GM12878 (cell line): ENCODE measurements at regions not wholly inside any gene's neighbourhood (a gene's known extent, or its start where the extent isn't known, plus 50 kb on each side); places are given as distances from the start of the nearest gene placed in this dataset.
A peak's percentile ranks its signal among the peaks of the same experiment; 100 is the strongest.

Experiments
- ATAC-seq: fragments of 200-7000 bp; cut with Tn5 transposase; 3 replicates; pipeline ENCODE4 v1.9.1; 2020; ENCODE audit warnings: mild to moderate bottlenecking, moderate library complexity
- BruUV-seq: library from RNA; stranded (reverse); fragments of 400-500 nt; replicated peaks from 2 replicates; lab custom pipeline; 2021; lab: Mats Ljungman, UMichigan
- CTCF ChIA-PET: fragments of 300-600 bp; sonication (Branson Sonifier 250); formaldehyde crosslinking; extraction: SDS; loops from one replicate; lab custom pipeline; 2021; ENCODE audit warnings: inconsistent platforms; lab: Yijun Ruan, JAX
- POLR2A ChIA-PET: fragments of 350-600 bp; formaldehyde crosslinking; extraction: SDS; loops from one replicate; lab custom pipeline; 2021; ENCODE audit warnings: inconsistent platforms; lab: Charles Lee
- RAD21 ChIA-PET: fragments of 300-600 bp; sonication (Branson Sonifier 250); formaldehyde crosslinking; loops from one replicate; lab custom pipeline; 2023; ENCODE audit warnings: antibody characterized with exemption; ENCODE audit not compliant: unreplicated experiment; lab: Charles Lee
- SMC1A ChIA-PET: fragments of 300-600 bp; sonication (Branson Sonifier 250); formaldehyde crosslinking; loops from one replicate; lab custom pipeline; 2023; ENCODE audit not compliant: unreplicated experiment, uncharacterized antibody; lab: Charles Lee
- DNase-seq: peaks from one replicate; pipeline ENCODE4 v3.0.0-alpha.2; 2011; ENCODE audit warnings: low read depth, low spot score
- FAIRE-seq: peaks from 3 replicates; lab custom pipeline; 2011; peaks lifted over from hg19 to GRCh38; lab: Jason Lieb, UNC
- H2AFZ ChIP-seq: 2 replicates; pipeline ENCODE4 v1.6.0; 2011; ENCODE audit warnings: low read depth, low read length, control low read depth; ENCODE audit not compliant: control insufficient read depth
- H3K27ac ChIP-seq: 2 replicates; pipeline ENCODE4 v1.5.1; 2011; ENCODE audit warnings: control low read depth; ENCODE audit not compliant: control insufficient read depth, insufficient read depth
- H3K27me3 ChIP-seq, 2 experiments: replicated peaks in 1 of 2; 2 replicates each; pipeline versions ENCODE4 v1.6.0 to v1.6.1; 2011; ENCODE audit warnings: low read length in 1 of 2; ENCODE audit not compliant: control insufficient read depth in 2 of 2, insufficient read depth in 2 of 2
- H3K36me3 ChIP-seq, 2 experiments: 2 replicates each; pipeline ENCODE4 v1.5.1; 2011; ENCODE audit warnings: low read length in 1 of 2; ENCODE audit not compliant: control insufficient read depth in 2 of 2, insufficient read depth in 2 of 2
- H3K4me1 ChIP-seq: 2 replicates; pipeline ENCODE4 v1.6.1; 2011; ENCODE audit warnings: mild to moderate bottlenecking, low read length, moderate library complexity, mixed read lengths; ENCODE audit not compliant: control insufficient read depth, insufficient read depth
- H3K4me2 ChIP-seq: 2 replicates; pipeline ENCODE4 v1.6.0; 2011; ENCODE audit warnings: control low read depth; ENCODE audit not compliant: control insufficient read depth, insufficient read depth
- H3K4me3 ChIP-seq: fragments of 200-600 bp; sonication (generic); 2 replicates; pipeline ENCODE4 v1.5.1; 2016
- H3K79me2 ChIP-seq: 2 replicates; pipeline ENCODE4 v1.6.0; 2011; ENCODE audit warnings: low read length; ENCODE audit not compliant: control insufficient read depth, insufficient read depth
- H3K9ac ChIP-seq: 2 replicates; pipeline ENCODE4 v1.8.0; 2011; ENCODE audit warnings: low read length, control low read depth, mixed read lengths; ENCODE audit not compliant: control insufficient read depth, insufficient read depth
- H3K9me3 ChIP-seq: replicated peaks from 3 replicates; pipeline ENCODE4 v1.5.1; 2011; ENCODE audit warnings: mild to moderate bottlenecking, low read length; ENCODE audit not compliant: control insufficient read depth, insufficient read depth
- H4K20me1 ChIP-seq: 2 replicates; pipeline ENCODE4 v1.6.0; 2011; ENCODE audit not compliant: control insufficient read depth, insufficient read depth
- BRCA1 ChIP-seq: IDR thresholded peaks from 2 replicates; pipeline ENCODE4 v1.6.1; 2011; ENCODE audit warnings: low read depth, low read length, improper control_type of control experiment
- CHD1 ChIP-seq: IDR thresholded peaks from 2 replicates; pipeline ENCODE4 v1.6.1; 2012; ENCODE audit warnings: low read depth, low read length, improper control_type of control experiment
- SMAD1 ChIP-seq: fragments of 450-650 bp; IDR thresholded peaks from 2 replicates; pipeline ENCODE4 v1.6.1; 2018; ENCODE audit warnings: mild to moderate bottlenecking, low read depth; ENCODE audit not compliant: partially characterized antibody
- STAT3 ChIP-seq: IDR thresholded peaks from 2 replicates; pipeline ENCODE4 v1.6.1; 2011; ENCODE audit warnings: low read depth, low read length, improper control_type of control experiment
- YBX1 ChIP-seq: fragments of 450-650 bp; IDR thresholded peaks from 2 replicates; pipeline ENCODE4 v1.6.1; 2016; ENCODE audit warnings: antibody characterized with exemption
- ZZZ3 ChIP-seq: IDR thresholded peaks from 2 replicates; pipeline ENCODE4 v1.6.1; 2011; ENCODE audit warnings: low read depth; ENCODE audit not compliant: control insufficient read depth, insufficient read length
- WGBS: methylation state at CpG from one replicate; pipeline ENCODE4 v1.1.6; 2016; ENCODE audit warnings: low lambda C conversion rate; ENCODE audit not compliant: insufficient replicate concordance, insufficient coverage; ENCODE audit errors: missing lambda C conversion rate; 5-methylcytosine and 5-hydroxymethylcytosine counted together
- in situ Hi-C: fragments of 300-500 bp; cut with MboI; formaldehyde crosslinking; loops from 9 replicates; pipeline ENCODE4 v1.14.3; 2018; ENCODE audit warnings: mixed read lengths
- intact Hi-C: fragments of 100-400 bp; cut with micrococcal nuclease; formaldehyde crosslinking; loops from one replicate; pipeline ENCODE4 v1.14.2; 2022; ENCODE audit not compliant: unreplicated experiment
- TF ChIP-seq, protein P1 (sequence below): fragments of 150-350 bp; IDR thresholded peaks from 2 replicates; pipeline ENCODE4 v1.6.1; 2016; ENCODE audit warnings: low read depth, low read length
- TF ChIP-seq, protein P2 (sequence below): IDR thresholded peaks from 2 replicates; pipeline ENCODE4 v1.6.1; 2012; ENCODE audit warnings: improper control_type of control experiment, low read depth, low read length; ENCODE audit not compliant: insufficient replicate concordance
- TF ChIP-seq, protein P3 (sequence below): fragments of 450-650 bp; formaldehyde crosslinking; IDR thresholded peaks from 2 replicates; pipeline ENCODE4 v1.4.0; 2022; ENCODE audit warnings: mild to moderate bottlenecking, moderate library complexity

DNA sequence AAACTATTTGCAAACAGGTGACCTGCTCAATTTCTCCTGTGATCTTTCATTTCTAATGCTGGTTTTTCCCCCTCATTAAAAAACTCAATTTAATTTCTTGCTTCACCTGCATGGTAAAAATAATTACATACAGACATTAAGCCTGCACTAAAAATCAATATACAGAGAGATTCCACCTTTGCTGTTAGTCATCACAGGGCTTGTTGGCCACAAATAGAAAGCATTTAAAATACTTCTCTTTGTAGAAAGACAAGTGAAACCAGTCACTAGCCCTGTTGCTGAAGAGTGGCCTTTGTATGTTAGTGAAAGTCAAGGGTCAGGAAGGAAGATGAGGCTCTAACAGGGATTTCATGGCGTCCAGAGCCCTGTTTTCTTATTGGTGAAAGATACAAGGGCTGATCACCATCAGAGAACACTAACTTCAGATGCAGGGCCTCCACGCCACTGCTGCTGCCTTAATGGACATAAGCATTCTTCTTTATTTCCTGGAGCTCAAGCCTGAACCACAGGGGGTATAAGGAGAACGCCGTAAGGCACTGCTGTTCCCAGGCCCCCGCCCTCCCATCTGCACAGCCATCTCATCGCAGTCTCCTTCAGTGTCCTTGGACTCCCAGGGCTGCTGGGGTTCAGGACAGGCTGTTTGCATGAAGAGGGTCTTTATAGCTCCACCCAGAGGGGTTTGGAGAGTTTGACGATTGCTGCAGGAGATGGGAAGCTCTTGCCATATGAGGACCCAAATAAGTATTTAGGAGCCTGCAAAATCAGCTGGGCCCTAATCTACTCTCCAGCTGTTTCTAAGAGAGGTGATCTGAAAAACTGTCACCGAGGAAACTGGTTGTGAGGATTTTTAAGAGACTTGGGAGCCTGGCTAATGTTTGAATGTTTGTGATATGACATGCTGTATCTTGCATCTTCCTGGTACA lies 117.3 kb upstream of the IRF2BP2 start:
- CTCF ChIA-PET, result interaction anchor here (0.9 to 1.4 kb wide), 4 partner anchors 115 to 357 kb away, joined by 3 to 7 read pairs (median 4); no protein-coding TSS in a partner anchor
- SMC1A ChIA-PET, result interaction anchor here (0.6 to 15.6 kb wide), 28 partner anchors 8 to 356 kb away, joined by 3 to 255 read pairs (median 4); partner anchors contain the start of gene IRF2BP2
- RAD21 ChIA-PET, result interaction anchor here (0.8 to 8.0 kb wide), 14 partner anchors 25 to 252 kb away, joined by 3 to 128 read pairs (median 7); partner anchors contain the start of gene IRF2BP2
- peak overlapping the region; percentile 5; the same call in 1 of the 2 replicates for H3K4me3 ChIP-seq
- H3K9me3 ChIP-seq, result no peaks in the 10 kb centered on the region
- BruUV-seq, result no TSS peak
- FAIRE-seq (no peak), ATAC-seq (peak; percentile 38), DNase-seq (peak; percentile 65)
- H3K4me2 ChIP-seq, result peak overlapping the region; percentile 80
- no peaks in the 10 kb centered on the region for H3K36me3 ChIP-seq
- no peaks in the 10 kb centered on the region for H3K27me3 ChIP-seq
- 77% methylated on average over 8 of the region's 8 CpGs for WGBS
- H2AFZ ChIP-seq, result peak overlapping the region; percentile 35; the same call in 1 of the 2 replicates
- H3K4me1 ChIP-seq, result peaks cover 83% of the 10 kb centered on the region
- peak overlapping the region; percentile 94 for H3K27ac ChIP-seq
- in situ Hi-C loops, result loop anchor here (5.0 to 25.0 kb wide), 2 partner anchors 110 to 115 kb away; partner anchors contain the start of gene IRF2BP2
- no peak overlapping the region; the same call in 1 of the 2 replicates for H3K9ac ChIP-seq
- intact Hi-C loops, result loop anchor here (1.0 to 2.0 kb wide), 2 partner anchors 116 to 356 kb away; no protein-coding TSS in a partner anchor
- POLR2A ChIA-PET, result interaction anchor here (0.6 to 6.0 kb wide), 15 partner anchors 26 to 463 kb away, joined by 3 to 73 read pairs (median 5); partner anchors contain the start of gene IRF2BP2
- no peaks in the 10 kb centered on the region for H4K20me1 ChIP-seq
- H3K79me2 ChIP-seq, result no peaks in the 10 kb centered on the region
- TF ChIP-seq ZZZ3 (no peak), SMAD1 (no peak), BRCA1 (no peak), YBX1 (no peak), STAT3 (no peak), CHD1 (no peak)
- TF ChIP-seq, protein P1, sequence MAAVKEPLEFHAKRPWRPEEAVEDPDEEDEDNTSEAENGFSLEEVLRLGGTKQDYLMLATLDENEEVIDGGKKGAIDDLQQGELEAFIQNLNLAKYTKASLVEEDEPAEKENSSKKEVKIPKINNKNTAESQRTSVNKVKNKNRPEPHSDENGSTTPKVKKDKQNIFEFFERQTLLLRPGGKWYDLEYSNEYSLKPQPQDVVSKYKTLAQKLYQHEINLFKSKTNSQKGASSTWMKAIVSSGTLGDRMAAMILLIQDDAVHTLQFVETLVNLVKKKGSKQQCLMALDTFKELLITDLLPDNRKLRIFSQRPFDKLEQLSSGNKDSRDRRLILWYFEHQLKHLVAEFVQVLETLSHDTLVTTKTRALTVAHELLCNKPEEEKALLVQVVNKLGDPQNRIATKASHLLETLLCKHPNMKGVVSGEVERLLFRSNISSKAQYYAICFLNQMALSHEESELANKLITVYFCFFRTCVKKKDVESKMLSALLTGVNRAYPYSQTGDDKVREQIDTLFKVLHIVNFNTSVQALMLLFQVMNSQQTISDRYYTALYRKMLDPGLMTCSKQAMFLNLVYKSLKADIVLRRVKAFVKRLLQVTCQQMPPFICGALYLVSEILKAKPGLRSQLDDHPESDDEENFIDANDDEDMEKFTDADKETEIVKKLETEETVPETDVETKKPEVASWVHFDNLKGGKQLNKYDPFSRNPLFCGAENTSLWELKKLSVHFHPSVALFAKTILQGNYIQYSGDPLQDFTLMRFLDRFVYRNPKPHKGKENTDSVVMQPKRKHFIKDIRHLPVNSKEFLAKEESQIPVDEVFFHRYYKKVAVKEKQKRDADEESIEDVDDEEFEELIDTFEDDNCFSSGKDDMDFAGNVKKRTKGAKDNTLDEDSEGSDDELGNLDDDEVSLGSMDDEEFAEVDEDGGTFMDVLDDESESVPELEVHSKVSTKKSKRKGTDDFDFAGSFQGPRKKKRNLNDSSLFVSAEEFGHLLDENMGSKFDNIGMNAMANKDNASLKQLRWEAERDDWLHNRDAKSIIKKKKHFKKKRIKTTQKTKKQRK, result no peak
- TF ChIP-seq, protein P2, sequence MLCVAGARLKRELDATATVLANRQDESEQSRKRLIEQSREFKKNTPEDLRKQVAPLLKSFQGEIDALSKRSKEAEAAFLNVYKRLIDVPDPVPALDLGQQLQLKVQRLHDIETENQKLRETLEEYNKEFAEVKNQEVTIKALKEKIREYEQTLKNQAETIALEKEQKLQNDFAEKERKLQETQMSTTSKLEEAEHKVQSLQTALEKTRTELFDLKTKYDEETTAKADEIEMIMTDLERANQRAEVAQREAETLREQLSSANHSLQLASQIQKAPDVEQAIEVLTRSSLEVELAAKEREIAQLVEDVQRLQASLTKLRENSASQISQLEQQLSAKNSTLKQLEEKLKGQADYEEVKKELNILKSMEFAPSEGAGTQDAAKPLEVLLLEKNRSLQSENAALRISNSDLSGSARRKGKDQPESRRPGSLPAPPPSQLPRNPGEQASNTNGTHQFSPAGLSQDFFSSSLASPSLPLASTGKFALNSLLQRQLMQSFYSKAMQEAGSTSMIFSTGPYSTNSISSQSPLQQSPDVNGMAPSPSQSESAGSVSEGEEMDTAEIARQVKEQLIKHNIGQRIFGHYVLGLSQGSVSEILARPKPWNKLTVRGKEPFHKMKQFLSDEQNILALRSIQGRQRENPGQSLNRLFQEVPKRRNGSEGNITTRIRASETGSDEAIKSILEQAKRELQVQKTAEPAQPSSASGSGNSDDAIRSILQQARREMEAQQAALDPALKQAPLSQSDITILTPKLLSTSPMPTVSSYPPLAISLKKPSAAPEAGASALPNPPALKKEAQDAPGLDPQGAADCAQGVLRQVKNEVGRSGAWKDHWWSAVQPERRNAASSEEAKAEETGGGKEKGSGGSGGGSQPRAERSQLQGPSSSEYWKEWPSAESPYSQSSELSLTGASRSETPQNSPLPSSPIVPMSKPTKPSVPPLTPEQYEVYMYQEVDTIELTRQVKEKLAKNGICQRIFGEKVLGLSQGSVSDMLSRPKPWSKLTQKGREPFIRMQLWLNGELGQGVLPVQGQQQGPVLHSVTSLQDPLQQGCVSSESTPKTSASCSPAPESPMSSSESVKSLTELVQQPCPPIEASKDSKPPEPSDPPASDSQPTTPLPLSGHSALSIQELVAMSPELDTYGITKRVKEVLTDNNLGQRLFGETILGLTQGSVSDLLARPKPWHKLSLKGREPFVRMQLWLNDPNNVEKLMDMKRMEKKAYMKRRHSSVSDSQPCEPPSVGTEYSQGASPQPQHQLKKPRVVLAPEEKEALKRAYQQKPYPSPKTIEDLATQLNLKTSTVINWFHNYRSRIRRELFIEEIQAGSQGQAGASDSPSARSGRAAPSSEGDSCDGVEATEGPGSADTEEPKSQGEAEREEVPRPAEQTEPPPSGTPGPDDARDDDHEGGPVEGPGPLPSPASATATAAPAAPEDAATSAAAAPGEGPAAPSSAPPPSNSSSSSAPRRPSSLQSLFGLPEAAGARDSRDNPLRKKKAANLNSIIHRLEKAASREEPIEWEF, result peak; percentile 45
- TF ChIP-seq, protein P3, sequence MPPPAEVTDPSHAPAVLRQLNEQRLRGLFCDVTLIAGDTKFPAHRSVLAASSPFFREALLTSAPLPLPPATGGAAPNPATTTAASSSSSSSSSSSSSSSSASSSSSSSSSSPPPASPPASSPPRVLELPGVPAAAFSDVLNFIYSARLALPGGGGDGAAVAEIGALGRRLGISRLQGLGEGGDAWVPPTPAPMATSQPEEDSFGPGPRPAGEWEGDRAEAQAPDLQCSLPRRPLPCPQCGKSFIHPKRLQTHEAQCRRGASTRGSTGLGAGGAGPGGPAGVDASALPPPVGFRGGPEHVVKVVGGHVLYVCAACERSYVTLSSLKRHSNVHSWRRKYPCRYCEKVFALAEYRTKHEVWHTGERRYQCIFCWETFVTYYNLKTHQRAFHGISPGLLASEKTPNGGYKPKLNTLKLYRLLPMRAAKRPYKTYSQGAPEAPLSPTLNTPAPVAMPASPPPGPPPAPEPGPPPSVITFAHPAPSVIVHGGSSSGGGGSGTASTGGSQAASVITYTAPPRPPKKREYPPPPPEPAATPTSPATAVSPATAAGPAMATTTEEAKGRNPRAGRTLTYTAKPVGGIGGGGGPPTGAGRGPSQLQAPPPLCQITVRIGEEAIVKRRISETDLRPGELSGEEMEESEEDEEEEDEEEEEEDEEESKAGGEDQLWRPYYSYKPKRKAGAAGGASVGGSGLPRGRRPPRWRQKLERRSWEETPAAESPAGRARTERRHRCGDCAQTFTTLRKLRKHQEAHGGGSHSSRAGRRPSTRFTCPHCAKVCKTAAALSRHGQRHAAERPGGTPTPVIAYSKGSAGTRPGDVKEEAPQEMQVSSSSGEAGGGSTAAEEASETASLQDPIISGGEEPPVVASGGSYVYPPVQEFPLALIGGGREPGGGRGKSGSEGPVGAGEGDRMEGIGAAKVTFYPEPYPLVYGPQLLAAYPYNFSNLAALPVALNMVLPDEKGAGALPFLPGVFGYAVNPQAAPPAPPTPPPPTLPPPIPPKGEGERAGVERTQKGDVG, result no peak
